Hippocampal formation (tissue), 2 donors: ENCODE measurements at regions not wholly inside any gene's neighbourhood (a gene's known extent, or its start where the extent isn't known, plus 50 kb on each side); places are given as distances from the start of the nearest gene placed in this dataset.
A peak's percentile ranks its signal among the peaks of the same experiment; 100 is the strongest.

Experiments used
- DNase-seq, 2 donors: peaks; one replicate each; lab custom pipeline; 2025; lab: John Stamatoyannopoulos, UW

DNA sequence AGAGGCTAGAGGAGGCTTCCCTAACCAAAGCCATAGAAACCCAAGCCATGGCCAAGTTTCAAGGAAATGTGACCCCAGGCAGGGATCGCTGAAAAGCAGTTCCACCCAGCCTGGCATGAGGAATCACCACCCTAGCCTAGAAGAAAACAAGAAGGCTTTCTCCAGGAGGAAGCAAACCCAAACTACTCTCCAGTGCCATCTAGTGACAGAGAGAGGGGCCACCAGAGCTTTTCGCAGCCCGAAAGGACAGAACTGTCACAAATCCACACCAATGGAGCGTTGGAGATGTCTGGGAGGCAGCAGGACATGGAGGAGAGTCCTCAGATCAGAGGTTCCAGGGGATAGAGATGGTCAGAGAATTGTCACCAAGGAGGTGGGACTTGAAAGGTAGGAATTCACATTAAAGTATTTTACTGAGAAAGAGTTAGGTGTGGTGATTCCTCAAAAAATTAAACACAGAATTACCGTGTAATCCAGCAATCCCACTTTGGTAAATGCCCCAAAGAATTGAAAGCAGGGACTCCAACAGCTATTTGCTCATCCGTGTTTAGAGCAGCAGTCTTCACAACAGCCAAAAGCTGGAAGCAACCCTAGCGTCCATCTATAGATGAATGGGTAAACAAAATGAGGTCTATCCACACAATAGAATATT is 67.3 kb upstream of the NUP50 start:
- peak; percentile 44 to 48 for DNase-seq

DNA sequence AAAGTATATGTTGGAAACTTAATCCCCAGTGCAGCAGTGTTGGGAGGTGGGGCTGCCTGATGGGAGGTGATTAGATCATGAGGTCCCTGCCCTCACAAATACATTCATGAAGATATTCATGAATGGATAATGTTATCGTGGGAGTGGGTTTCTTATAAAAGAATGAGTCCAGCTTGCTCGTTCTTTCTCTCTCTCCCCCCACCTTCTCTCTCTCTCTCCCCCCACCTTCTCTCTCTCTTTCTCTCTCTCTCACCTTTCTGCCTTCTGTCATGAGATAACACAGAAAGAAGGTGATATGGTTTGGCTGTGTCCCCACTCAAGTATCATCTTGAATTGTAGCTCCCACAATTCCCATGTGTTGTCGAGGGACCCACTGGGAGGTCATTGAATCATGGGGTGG is 66.7 kb upstream of the NUP50 start:
- no peak for DNase-seq

DNA sequence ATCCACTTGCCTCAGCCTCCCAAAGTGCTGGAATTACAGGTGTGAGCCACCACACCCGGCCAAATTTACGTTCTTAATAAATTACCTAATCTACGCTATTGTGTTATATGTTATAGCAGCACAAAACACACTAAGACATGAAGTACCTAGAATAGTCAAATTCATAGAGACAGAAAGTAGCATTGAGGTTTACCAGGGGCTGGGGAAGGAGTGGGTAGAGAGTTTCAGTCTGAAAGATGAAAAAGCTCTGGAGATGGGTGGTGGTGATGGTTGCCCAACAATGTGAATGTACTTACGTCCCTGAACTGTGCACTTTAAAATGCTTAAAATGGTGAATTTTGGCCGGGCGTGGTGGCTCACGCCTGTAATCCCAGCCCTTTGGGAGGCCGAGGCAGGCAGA is 65.7 kb upstream of the NUP50 start:
- DNase-seq = no peak

DNA sequence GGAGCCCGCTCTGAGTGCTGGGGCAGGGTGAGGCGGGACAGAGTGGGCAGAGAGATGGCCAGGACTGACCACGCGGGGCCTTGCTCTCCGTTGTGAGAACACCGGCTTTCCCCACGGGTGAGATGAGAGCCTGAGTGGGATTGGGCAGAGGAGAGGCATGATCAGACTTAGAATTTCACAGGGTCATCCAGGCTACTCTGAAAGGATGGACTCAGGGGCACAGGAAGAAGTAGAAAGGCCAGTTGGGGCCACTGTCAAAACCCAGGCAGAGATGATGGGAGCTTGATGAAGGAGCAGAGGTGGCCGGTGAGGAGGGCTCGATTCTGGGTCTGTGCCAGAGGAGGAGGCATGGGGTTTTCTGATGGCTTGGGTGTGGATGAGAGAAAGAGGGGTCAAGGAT is 63.8 kb upstream of the NUP50 start:
- DNase-seq = no peak

DNA sequence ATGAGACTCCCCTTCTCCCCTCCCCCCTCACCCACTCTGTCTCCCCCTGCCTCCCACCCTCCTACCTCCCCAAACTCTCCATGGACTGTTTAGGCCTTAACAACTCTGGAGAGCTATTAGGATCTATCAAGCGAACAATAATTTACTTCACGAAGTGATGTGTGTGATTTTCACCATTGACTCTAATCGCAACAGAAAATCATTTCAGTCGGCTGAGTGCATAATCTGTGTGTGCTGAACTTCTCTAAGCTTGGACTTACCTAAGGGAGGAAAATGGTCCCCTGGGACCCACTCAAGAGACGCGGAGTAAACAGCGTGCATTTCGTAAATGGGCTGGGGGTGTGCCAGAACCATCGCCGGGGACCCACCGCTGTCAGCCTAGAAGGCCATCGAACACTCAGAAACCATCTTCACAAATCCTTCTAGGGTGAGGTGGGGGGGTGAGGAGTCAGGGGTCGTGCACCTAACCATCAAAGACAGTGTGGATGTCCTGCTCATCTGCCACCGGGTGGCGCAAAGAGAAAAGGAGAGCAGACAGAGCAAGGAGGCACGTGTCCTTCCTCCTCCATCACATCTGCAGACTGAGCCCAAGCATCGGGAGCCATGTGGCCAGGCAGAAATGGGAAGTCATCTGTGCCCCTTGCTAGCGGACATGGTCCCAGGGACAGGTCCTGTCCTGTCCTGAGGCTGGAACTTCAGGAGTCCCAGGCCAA is 62.1 kb upstream of the NUP50 start:
- DNase-seq = peak; percentile 2 to 7

DNA sequence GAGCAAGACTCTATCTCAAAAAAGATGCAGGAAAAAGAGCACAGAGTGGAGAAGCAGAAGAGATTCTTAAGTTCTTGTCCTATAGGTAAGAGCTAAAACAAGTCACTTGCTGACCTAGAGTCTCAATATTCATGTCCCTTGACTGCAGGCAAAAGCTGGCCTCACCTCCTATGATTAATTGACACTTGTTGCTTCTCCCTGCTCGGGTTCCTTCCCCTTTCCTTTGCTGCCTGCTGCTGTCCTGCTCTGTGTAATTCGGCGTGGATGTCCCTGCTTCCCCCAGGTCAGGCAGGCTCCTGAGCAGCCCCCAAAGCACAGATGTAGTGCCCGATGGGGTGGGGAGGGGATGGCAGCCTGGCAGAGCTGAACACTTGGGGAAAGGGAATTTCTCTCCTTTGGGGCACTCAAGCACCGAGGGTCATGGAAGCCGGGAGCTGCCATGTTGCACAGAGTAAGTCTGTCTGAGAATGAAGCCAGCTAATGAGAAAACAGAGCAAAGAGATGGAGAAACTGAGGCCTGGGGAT is 60.8 kb upstream of the NUP50 start:
- no peak for DNase-seq

DNA sequence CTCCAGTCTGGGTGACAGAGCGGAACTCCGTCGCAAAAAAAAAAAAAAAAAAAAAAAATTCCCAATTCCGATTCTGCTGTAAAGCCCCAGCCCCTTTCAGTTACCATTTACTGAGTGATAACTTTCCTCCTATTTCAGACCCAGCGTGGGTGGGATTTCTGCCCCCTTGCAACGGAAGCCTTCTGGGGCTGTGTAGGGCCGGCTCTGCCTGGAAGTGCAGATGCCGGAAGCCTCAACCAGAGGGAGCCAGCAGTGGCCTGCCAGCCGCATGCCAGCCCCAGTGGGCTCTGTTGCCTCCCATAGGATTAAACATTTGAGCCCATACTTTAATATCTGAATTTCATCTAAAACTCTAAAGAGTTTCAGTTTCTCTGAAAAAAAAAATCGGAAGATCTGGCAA is 60.0 kb upstream of the NUP50 start:
- no peak for DNase-seq

DNA sequence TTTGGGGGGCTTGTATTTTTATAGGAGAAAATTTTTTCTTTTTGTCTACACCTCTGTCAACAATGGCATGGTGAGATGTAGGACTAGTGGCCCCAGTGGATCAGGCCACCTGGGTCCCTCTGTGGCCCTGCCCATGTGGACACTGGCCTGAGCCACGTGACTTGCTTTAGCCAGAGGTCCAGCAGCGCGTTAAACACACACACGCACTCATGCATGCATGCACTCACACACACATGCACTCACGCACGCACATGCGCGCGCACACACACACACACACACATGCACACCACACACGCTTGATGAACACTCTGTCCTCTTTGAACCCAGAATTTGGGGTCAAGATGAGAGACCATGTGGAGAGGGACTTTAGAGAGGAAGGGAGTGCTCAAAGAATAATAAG is 59.4 kb upstream of the NUP50 start:
- no peak for DNase-seq

DNA sequence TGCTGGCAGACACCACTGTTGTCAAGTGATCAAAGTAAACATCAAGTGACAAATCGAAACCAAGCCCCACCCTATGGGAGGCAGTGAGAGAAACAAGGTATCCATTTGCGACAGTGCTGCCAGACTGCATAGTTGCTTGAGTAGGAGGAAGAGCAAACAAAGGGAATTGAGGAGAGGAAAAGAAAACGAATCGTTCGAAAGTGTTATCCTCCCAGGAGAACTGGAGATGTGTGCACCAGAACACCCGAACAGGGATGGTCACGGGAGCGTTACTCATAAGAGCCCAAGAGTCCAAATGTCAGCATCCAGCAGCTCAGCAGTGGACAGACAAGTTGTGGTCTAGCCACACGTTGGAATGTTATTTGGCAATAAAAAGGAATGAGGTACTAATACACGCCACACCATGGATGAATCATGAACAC is 58.4 kb upstream of the NUP50 start:
- no peak for DNase-seq

DNA sequence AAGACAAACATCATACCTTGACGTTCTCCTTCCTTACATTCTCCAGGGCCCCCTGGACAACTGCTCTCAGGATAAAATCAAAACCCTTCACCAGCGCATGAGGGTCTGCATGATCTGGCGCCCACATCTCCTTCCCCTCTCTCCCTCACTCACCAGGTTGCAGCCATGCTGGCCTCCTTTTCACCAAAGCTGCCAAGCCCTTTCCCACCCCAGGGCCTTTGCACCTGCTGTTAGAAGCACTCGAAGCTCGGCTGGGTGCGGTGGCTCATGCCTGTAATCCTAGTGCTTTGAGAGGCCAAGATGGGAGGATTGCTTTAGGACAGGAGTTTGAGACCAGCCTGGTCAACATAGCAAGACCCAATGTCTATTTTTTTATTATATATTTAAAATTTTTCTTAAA is 56.1 kb upstream of the NUP50 start:
- DNase-seq = no peak

DNA sequence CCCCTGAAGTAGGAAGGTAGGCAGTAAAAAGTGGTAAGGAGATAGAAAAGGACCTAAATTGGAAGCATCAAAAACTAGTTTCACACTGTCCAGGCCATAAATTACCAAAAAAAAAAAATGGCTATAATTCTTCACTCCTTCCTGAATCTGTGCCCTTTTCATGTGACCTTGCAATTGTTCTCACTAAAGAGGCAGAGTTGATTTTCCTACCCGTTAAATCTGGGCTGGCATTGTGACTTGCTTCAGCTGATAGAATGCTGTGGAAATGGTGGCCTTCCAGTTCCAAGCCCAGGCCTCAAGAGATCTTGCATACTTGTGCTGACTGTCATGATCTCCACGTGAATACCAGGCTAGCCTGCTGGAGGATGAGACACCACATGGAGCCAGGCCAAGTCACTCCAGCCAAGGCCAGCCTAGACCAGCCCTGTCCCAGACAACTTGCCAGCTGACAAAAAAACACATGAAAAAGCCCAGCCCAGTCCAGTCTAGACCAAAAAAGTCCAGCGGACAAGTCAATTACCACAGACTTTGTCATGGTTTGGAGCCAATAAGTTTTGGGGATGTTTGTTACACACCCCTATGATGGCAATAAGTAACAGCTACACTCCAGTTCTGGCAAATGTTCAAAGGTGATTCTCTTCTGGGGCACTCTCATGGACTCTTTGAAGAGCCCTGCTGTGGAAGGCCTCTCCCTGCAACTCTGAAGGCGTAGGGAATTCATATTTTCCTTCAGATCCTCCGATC is 51.4 kb upstream of the NUP50 start:
- DNase-seq = no peak
